ENCODE measurements at regions not wholly inside any gene's neighbourhood (a gene's known extent, or its start where the extent isn't known, plus 50 kb on each side); places are given as distances from the start of the nearest gene placed in this dataset.

GRCh38 chr22:27157666-27158370, 500.4 kb downstream of the MIAT start:
- no peaks in the 10 kb centered on the region for H3K27me3 ChIP-seq (ENCODE audit: control insufficient read depth in 1 of 2, insufficient read depth in 2 of 2, low read length in 2 of 2)
- H3K9ac ChIP-seq (ENCODE audit: low read length) = no peak overlapping the region
- H3K9me3 ChIP-seq (ENCODE audit: low read length) = no peaks in the 10 kb centered on the region
- H3K4me3 ChIP-seq (ENCODE audit: low read depth in 1 of 2, low read length in 2 of 2) = no peak overlapping the region
- no peaks in the 10 kb centered on the region for H3K36me3 ChIP-seq (ENCODE audit: insufficient read depth, low read length)
- H3K4me1 ChIP-seq (ENCODE audit: insufficient read depth, low read length) = no peaks in the 10 kb centered on the region
- H3K27ac ChIP-seq (ENCODE audit: low read depth, low read length) = no peak overlapping the region

- Histone ChIP-seq H3K9ac (ENCODE audit: low read length) (no peak overlapping the region), H3K4me1 (ENCODE audit: insufficient read depth, low read length) (no peaks in the 10 kb centered on the region), H3K27me3 (ENCODE audit: control insufficient read depth in 1 of 2, insufficient read depth in 2 of 2, low read length in 2 of 2) (no peaks in the 10 kb centered on the region)
Measured at GRCh38 chr22:27159016-27159415, 501.6 kb downstream of the MIAT start.

GRCh38 chr22:27159716-27160295, 502.4 kb downstream of the MIAT start:
- Histone ChIP-seq H3K9ac (ENCODE audit: low read length) (no peak overlapping the region), H3K4me1 (ENCODE audit: insufficient read depth, low read length) (no peaks in the 10 kb centered on the region), H3K27ac (ENCODE audit: low read depth, low read length) (no peak overlapping the region), H3K36me3 (ENCODE audit: insufficient read depth, low read length) (no peaks in the 10 kb centered on the region), H3K4me3 (ENCODE audit: low read depth in 1 of 2, low read length in 2 of 2) (no peak overlapping the region), H3K27me3 (ENCODE audit: control insufficient read depth in 1 of 2, insufficient read depth in 2 of 2, low read length in 2 of 2) (no peaks in the 10 kb centered on the region), H3K9me3 (ENCODE audit: low read length) (no peaks in the 10 kb centered on the region)

More at GRCh38 chr22:27159016-27159415, 501.6 kb downstream of the MIAT start:
- H3K4me3 ChIP-seq (ENCODE audit: low read depth in 1 of 2, low read length in 2 of 2) = no peak overlapping the region
- H3K27ac ChIP-seq (ENCODE audit: low read depth, low read length) = no peak overlapping the region
- no peaks in the 10 kb centered on the region for H3K36me3 ChIP-seq (ENCODE audit: insufficient read depth, low read length)
- no peaks in the 10 kb centered on the region for H3K9me3 ChIP-seq (ENCODE audit: low read length)

- Histone ChIP-seq H3K27ac (ENCODE audit: low read depth, low read length) (no peak overlapping the region), H3K4me1 (ENCODE audit: insufficient read depth, low read length) (no peaks in the 10 kb centered on the region), H3K4me3 (ENCODE audit: low read depth in 1 of 2, low read length in 2 of 2) (no peak overlapping the region), H3K9ac (ENCODE audit: low read length) (no peak overlapping the region), H3K36me3 (ENCODE audit: insufficient read depth, low read length) (no peaks in the 10 kb centered on the region), H3K27me3 (ENCODE audit: control insufficient read depth in 1 of 2, insufficient read depth in 2 of 2, low read length in 2 of 2) (no peaks in the 10 kb centered on the region), H3K9me3 (ENCODE audit: low read length) (no peaks in the 10 kb centered on the region)
Measured at GRCh38 chr22:27163162-27164137, 506.1 kb downstream of the MIAT start.

- Histone ChIP-seq H3K36me3 (ENCODE audit: insufficient read depth, low read length) (no peaks in the 10 kb centered on the region), H3K27me3 (ENCODE audit: control insufficient read depth in 1 of 2, insufficient read depth in 2 of 2, low read length in 2 of 2) (no peaks in the 10 kb centered on the region), H3K9ac (ENCODE audit: low read length) (no peak overlapping the region), H3K4me1 (ENCODE audit: insufficient read depth, low read length) (peaks cover under 1% of the 10 kb centered on the region), H3K9me3 (ENCODE audit: low read length) (no peaks in the 10 kb centered on the region), H3K4me3 (ENCODE audit: low read depth in 1 of 2, low read length in 2 of 2) (no peak overlapping the region), H3K27ac (ENCODE audit: low read depth, low read length) (no peak overlapping the region)
Measured at GRCh38 chr22:27164781-27165503, 507.6 kb downstream of the MIAT start.

- no peak overlapping the region for H3K27ac ChIP-seq (ENCODE audit: low read depth, low read length)
- H3K36me3 ChIP-seq (ENCODE audit: insufficient read depth, low read length) = no peaks in the 10 kb centered on the region
- no peaks in the 10 kb centered on the region for H3K27me3 ChIP-seq (ENCODE audit: control insufficient read depth in 1 of 2, insufficient read depth in 2 of 2, low read length in 2 of 2)
- peaks cover 10% of the 10 kb centered on the region for H3K4me1 ChIP-seq (ENCODE audit: insufficient read depth, low read length)
- no peak overlapping the region for H3K4me3 ChIP-seq (ENCODE audit: low read depth in 1 of 2, low read length in 2 of 2)
- H3K9me3 ChIP-seq (ENCODE audit: low read length) = no peaks in the 10 kb centered on the region
- no peak overlapping the region for H3K9ac ChIP-seq (ENCODE audit: low read length)
Measured at GRCh38 chr22:27168681-27169080, 511.3 kb downstream of the MIAT start.

- H3K9me3 ChIP-seq (ENCODE audit: low read length) = no peaks in the 10 kb centered on the region
- H3K36me3 ChIP-seq (ENCODE audit: insufficient read depth, low read length) = no peaks in the 10 kb centered on the region
- no peak overlapping the region for H3K27ac ChIP-seq (ENCODE audit: low read depth, low read length)
- H3K27me3 ChIP-seq (ENCODE audit: control insufficient read depth in 1 of 2, insufficient read depth in 2 of 2, low read length in 2 of 2) = no peaks in the 10 kb centered on the region
- peaks cover 10% of the 10 kb centered on the region for H3K4me1 ChIP-seq (ENCODE audit: insufficient read depth, low read length)
- no peak overlapping the region for H3K9ac ChIP-seq (ENCODE audit: low read length)
- H3K4me3 ChIP-seq (ENCODE audit: low read depth in 1 of 2, low read length in 2 of 2) = no peak overlapping the region
Measured at GRCh38 chr22:27170491-27170890, 513.1 kb downstream of the MIAT start.

- Histone ChIP-seq H3K27ac (ENCODE audit: low read depth, low read length) (no peak overlapping the region), H3K9me3 (ENCODE audit: low read length) (no peaks in the 10 kb centered on the region), H3K4me3 (ENCODE audit: low read depth in 1 of 2, low read length in 2 of 2) (no peak overlapping the region), H3K27me3 (ENCODE audit: control insufficient read depth in 1 of 2, insufficient read depth in 2 of 2, low read length in 2 of 2) (no peaks in the 10 kb centered on the region), H3K9ac (ENCODE audit: low read length) (no peak overlapping the region), H3K4me1 (ENCODE audit: insufficient read depth, low read length) (peaks cover 10% of the 10 kb centered on the region), H3K36me3 (ENCODE audit: insufficient read depth, low read length) (no peaks in the 10 kb centered on the region)
Measured at GRCh38 chr22:27171212-27171611, 513.8 kb downstream of the MIAT start.

GRCh38 chr22:27173530-27173929, 516.1 kb downstream of the MIAT start:
- H3K4me1 ChIP-seq (ENCODE audit: insufficient read depth, low read length) = peaks cover 10% of the 10 kb centered on the region
- no peak overlapping the region for H3K27ac ChIP-seq (ENCODE audit: low read depth, low read length)
- H3K36me3 ChIP-seq (ENCODE audit: insufficient read depth, low read length) = no peaks in the 10 kb centered on the region
- no peaks in the 10 kb centered on the region for H3K27me3 ChIP-seq (ENCODE audit: control insufficient read depth in 1 of 2, insufficient read depth in 2 of 2, low read length in 2 of 2)
- no peak overlapping the region for H3K4me3 ChIP-seq (ENCODE audit: low read depth in 1 of 2, low read length in 2 of 2)
- no peak overlapping the region for H3K9ac ChIP-seq (ENCODE audit: low read length)
- no peaks in the 10 kb centered on the region for H3K9me3 ChIP-seq (ENCODE audit: low read length)

GRCh38 chr22:27175021-27175838, 517.8 kb downstream of the MIAT start:
- no peak overlapping the region for H3K27ac ChIP-seq (ENCODE audit: low read depth, low read length)
- no peaks in the 10 kb centered on the region for H3K27me3 ChIP-seq (ENCODE audit: control insufficient read depth in 1 of 2, insufficient read depth in 2 of 2, low read length in 2 of 2)
- peaks cover 7% of the 10 kb centered on the region for H3K4me1 ChIP-seq (ENCODE audit: insufficient read depth, low read length)
- no peaks in the 10 kb centered on the region for H3K36me3 ChIP-seq (ENCODE audit: insufficient read depth, low read length)
- no peak overlapping the region for H3K4me3 ChIP-seq (ENCODE audit: low read depth in 1 of 2, low read length in 2 of 2)
- no peaks in the 10 kb centered on the region for H3K9me3 ChIP-seq (ENCODE audit: low read length)
- H3K9ac ChIP-seq (ENCODE audit: low read length) = no peak overlapping the region

Data from muscle layer of colon (tissue), 2 donors.